PFSK-1 (cell line): ENCODE measurements at regions not wholly inside any gene's neighbourhood (a gene's known extent, or its start where the extent isn't known, plus 50 kb on each side); places are given as distances from the start of the nearest gene placed in this dataset.

Experiments
- FOXP2 ChIP-seq: optimal IDR thresholded peaks from 2 replicates; pipeline ENCODE3; 2011; ENCODE audit warnings: borderline replicate concordance, control low read depth, inconsistent platforms; ENCODE audit not compliant: insufficient read depth; ENCODE audit errors: extremely low read length, extremely low read depth
- POLR2AphosphoS5 ChIP-seq: IDR thresholded peaks from 2 replicates; pipeline ENCODE4 v1.6.1; 2012; ENCODE audit warnings: low read depth, mild to moderate bottlenecking, control low read depth, low read length, moderate library complexity
- REST ChIP-seq, 2 experiments: IDR thresholded peaks; 2 replicates each; pipeline versions ENCODE4 v1.6.1 to v1.8.0; 2011 to 2012; ENCODE audit warnings: low read depth in 2 of 2, low read length in 2 of 2, control low read depth in 1 of 2, inconsistent platforms in 1 of 2, mild to moderate bottlenecking in 1 of 2, moderate library complexity in 1 of 2; ENCODE audit not compliant: insufficient read depth in 1 of 2
- SIN3A ChIP-seq: IDR thresholded peaks from 2 replicates; pipeline ENCODE4 v1.6.1; 2012; ENCODE audit warnings: mild to moderate bottlenecking, low read length, moderate library complexity, borderline replicate concordance; ENCODE audit not compliant: insufficient read depth
- TAF1 ChIP-seq: IDR thresholded peaks from 2 replicates; pipeline ENCODE4 v1.6.1; 2012; ENCODE audit warnings: low read length, control low read depth, borderline replicate concordance; ENCODE audit not compliant: insufficient read depth

GRCh38 chr3:147881933-147882332, 472.8 kb downstream of the ZIC1 start:
- TF ChIP-seq TAF1 (no peak), POLR2AphosphoS5 (no peak), FOXP2 (no peak), REST (IDR thresholded peaks at IDR 0.05; ENCODE audit: insufficient read depth in 1 of 2, low read depth in 2 of 2, low read length in 2 of 2) (no peak), SIN3A (no peak)

- no peak for TF ChIP-seq SIN3A
- TF ChIP-seq FOXP2 = no peak
Measured at GRCh38 chr3:147886879-147887278, 477.7 kb downstream of the ZIC1 start.

- TF ChIP-seq REST (IDR thresholded peaks at IDR 0.05; ENCODE audit: insufficient read depth in 1 of 2, low read depth in 2 of 2, low read length in 2 of 2) (no peak), SIN3A (no peak), TAF1 (no peak), FOXP2 (no peak), POLR2AphosphoS5 (no peak)
Measured at GRCh38 chr3:147887797-147888196, 478.6 kb downstream of the ZIC1 start.

GRCh38 chr3:147890114-147890513, 480.9 kb downstream of the ZIC1 start:
- TF ChIP-seq REST (IDR thresholded peaks at IDR 0.05; ENCODE audit: insufficient read depth in 1 of 2, low read depth in 2 of 2, low read length in 2 of 2) = no peak
- no peak for TF ChIP-seq POLR2AphosphoS5
- no peak for TF ChIP-seq TAF1
- no peak for TF ChIP-seq SIN3A
- no peak for TF ChIP-seq FOXP2

- TF ChIP-seq TAF1 = no peak
- TF ChIP-seq POLR2AphosphoS5 = no peak
- TF ChIP-seq FOXP2 = no peak
- no peak for TF ChIP-seq REST (IDR thresholded peaks at IDR 0.05; ENCODE audit: insufficient read depth in 1 of 2, low read depth in 2 of 2, low read length in 2 of 2)
- TF ChIP-seq SIN3A = no peak
Measured at GRCh38 chr3:147895509-147895908, 486.3 kb downstream of the ZIC1 start.
